HL-60 (cell line): ENCODE measurements at regions not wholly inside any gene's neighbourhood (a gene's known extent, or its start where the extent isn't known, plus 50 kb on each side); places are given as distances from the start of the nearest gene placed in this dataset.

Experiments used
- DNase-seq, 2 experiments: peaks; one replicate each; pipeline ENCODE4 v3.0.0-alpha.2; 2010 to 2020; ENCODE audit warnings: low read depth in 1 of 2, low spot score in 1 of 2
- H3K27ac ChIP-seq: fragments of 250-450 bp; sonication (Bioruptor Pico); replicated peaks from 2 replicates; pipeline ENCODE4 v1.5.1; 2020; ENCODE audit warnings: mild to moderate bottlenecking, moderate library complexity
- H3K27me3 ChIP-seq: fragments of 250-450 bp; sonication (Bioruptor Pico); 2 replicates; pipeline ENCODE4 v1.5.1; 2021; ENCODE audit warnings: mild to moderate bottlenecking, moderate library complexity; ENCODE audit not compliant: insufficient read depth, poor library complexity, severe bottlenecking
- H3K4me3 ChIP-seq: replicated peaks from 2 replicates; pipeline ENCODE4 v1.5.1; 2011; ENCODE audit warnings: mild to moderate bottlenecking, control low read depth, low read length; ENCODE audit not compliant: insufficient read depth
- GABPA ChIP-seq: IDR thresholded peaks from 2 replicates; pipeline ENCODE4 v1.6.1; 2012; ENCODE audit warnings: low read depth
- POLR2AphosphoS5 ChIP-seq: IDR thresholded peaks from 2 replicates; pipeline ENCODE4 v1.6.1; 2012; ENCODE audit warnings: low read depth
- SPI1 ChIP-seq: IDR thresholded peaks from 2 replicates; pipeline ENCODE4 v1.6.1; 2012; ENCODE audit warnings: low read depth, mild to moderate bottlenecking, borderline replicate concordance
- TF ChIP-seq, protein P1 (sequence below): IDR thresholded peaks from 2 replicates; pipeline ENCODE4 v1.6.1; 2012; ENCODE audit warnings: low read depth; ENCODE audit not compliant: insufficient replicate concordance
- TF ChIP-seq, protein P2 (sequence below): IDR thresholded peaks from one replicate; pipeline ENCODE4 v1.5.1; 2011; ENCODE audit warnings: low read length, control low read depth, inconsistent platforms; ENCODE audit not compliant: insufficient read depth

DNA sequence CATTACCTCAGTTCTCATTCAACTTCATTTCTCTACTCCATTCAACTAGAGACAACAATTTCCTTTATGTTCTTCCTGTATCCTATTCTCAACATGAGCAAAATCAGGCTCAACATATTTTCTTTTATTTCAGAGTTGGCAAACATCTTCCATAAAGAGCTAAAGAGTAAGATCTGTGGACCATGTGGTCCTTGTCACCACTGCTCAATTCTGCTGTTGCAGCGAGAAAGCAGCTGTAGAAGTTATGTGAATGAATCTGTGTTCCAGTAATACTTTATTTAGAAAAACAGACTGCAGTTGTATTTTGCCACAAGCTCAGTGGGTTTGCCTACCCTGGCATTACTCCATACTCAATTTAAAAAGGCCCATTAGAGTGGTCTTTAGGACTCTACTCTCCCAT lies 2057.3 kb downstream of the ARAP2 start:
- no peak overlapping the region for H3K27ac ChIP-seq
- TF ChIP-seq POLR2AphosphoS5 (no peak), GABPA (no peak), SPI1 (no peak)
- TF ChIP-seq, protein P1, sequence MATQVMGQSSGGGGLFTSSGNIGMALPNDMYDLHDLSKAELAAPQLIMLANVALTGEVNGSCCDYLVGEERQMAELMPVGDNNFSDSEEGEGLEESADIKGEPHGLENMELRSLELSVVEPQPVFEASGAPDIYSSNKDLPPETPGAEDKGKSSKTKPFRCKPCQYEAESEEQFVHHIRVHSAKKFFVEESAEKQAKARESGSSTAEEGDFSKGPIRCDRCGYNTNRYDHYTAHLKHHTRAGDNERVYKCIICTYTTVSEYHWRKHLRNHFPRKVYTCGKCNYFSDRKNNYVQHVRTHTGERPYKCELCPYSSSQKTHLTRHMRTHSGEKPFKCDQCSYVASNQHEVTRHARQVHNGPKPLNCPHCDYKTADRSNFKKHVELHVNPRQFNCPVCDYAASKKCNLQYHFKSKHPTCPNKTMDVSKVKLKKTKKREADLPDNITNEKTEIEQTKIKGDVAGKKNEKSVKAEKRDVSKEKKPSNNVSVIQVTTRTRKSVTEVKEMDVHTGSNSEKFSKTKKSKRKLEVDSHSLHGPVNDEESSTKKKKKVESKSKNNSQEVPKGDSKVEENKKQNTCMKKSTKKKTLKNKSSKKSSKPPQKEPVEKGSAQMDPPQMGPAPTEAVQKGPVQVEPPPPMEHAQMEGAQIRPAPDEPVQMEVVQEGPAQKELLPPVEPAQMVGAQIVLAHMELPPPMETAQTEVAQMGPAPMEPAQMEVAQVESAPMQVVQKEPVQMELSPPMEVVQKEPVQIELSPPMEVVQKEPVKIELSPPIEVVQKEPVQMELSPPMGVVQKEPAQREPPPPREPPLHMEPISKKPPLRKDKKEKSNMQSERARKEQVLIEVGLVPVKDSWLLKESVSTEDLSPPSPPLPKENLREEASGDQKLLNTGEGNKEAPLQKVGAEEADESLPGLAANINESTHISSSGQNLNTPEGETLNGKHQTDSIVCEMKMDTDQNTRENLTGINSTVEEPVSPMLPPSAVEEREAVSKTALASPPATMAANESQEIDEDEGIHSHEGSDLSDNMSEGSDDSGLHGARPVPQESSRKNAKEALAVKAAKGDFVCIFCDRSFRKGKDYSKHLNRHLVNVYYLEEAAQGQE: no peak
- TF ChIP-seq, protein P2, sequence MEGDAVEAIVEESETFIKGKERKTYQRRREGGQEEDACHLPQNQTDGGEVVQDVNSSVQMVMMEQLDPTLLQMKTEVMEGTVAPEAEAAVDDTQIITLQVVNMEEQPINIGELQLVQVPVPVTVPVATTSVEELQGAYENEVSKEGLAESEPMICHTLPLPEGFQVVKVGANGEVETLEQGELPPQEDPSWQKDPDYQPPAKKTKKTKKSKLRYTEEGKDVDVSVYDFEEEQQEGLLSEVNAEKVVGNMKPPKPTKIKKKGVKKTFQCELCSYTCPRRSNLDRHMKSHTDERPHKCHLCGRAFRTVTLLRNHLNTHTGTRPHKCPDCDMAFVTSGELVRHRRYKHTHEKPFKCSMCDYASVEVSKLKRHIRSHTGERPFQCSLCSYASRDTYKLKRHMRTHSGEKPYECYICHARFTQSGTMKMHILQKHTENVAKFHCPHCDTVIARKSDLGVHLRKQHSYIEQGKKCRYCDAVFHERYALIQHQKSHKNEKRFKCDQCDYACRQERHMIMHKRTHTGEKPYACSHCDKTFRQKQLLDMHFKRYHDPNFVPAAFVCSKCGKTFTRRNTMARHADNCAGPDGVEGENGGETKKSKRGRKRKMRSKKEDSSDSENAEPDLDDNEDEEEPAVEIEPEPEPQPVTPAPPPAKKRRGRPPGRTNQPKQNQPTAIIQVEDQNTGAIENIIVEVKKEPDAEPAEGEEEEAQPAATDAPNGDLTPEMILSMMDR: no peak
- no peak for DNase-seq

DNA sequence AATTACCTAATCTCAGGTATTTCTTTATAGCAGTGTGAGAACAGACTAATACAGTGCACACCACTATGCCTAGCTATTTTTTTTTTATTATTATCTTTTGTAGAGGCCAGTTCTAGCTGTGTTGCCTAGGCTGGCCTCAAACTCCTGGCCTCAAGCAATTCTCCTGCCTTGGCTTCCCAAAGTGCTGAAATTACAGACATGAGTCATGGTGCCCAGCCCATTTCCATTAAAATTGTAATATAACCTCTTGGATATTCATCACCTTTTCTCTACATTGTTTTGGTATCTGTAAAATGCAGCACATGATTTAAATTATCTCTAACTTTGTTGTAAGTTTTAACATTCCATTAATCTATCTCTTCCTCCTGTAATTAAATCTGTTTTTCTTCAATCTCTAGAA lies 2052.9 kb downstream of the ARAP2 start:
- no peak for TF ChIP-seq POLR2AphosphoS5
- TF ChIP-seq GABPA: no peak
- TF ChIP-seq, protein P1: no peak
- TF ChIP-seq, protein P2: no peak
- no peak for TF ChIP-seq SPI1
- Histone ChIP-seq H3K27me3 (no peaks in the 10 kb centered on the region), H3K27ac (no peak overlapping the region), H3K4me3 (no peak overlapping the region)
- no peak for DNase-seq

More for the DNA sequence above, 2057.3 kb downstream of the ARAP2 start:
- H3K27me3 ChIP-seq: no peaks in the 10 kb centered on the region
- no peak overlapping the region for H3K4me3 ChIP-seq

DNA sequence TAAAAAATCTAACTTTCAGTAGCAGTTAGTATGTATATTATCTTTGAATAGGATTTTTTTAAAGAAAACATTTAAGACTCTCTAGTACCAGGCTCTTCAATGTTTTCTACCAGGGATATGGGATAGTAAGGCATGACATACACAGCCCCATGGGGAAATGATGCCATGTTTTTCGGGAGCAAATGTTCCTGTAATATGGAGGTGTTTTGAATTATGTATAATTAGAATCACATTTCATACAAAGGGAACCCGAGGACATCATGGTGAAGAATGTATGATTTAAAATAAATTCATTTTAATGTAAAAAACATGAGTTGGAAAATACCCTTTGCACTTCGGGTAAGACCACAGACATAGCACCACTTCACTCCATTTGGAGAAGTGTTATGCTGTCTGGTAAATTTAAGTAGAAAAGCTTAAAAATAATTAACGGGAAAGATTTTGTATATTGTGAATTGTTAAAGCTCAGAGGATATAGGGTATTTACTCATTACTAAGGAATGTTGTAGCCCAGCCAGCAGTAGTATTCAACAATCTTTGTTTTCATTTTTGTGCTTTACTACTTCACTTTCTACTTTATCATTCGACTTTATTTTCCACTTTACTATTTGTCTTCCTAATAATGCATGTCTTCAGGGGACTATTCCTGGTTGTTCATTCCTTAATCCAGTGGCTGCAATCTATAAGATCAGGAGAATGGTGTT lies 2050.7 kb downstream of the ARAP2 start:
- Histone ChIP-seq H3K27me3 (no peaks in the 10 kb centered on the region), H3K27ac (no peak overlapping the region), H3K4me3 (no peak overlapping the region)
- TF ChIP-seq, protein P2: no peak
- TF ChIP-seq, protein P1: no peak
- no peak for TF ChIP-seq GABPA
- no peak for TF ChIP-seq POLR2AphosphoS5
- no peak for TF ChIP-seq SPI1
- DNase-seq: no peak
